GM21526 (cell line): ENCODE measurements at regions not wholly inside any gene's neighbourhood (a gene's known extent, or its start where the extent isn't known, plus 50 kb on each side); places are given as distances from the start of the nearest gene placed in this dataset.
"Not testable (repeated sequence)": the region's sequence is repeated elsewhere in the genome, so short reads cannot be mapped to it uniquely, and the experiment has no call there.

Experiments
- ATAC-seq: cut with Tn5 transposase; IDR thresholded peaks from one replicate; pipeline ENCODE4 v1.9.1; 2021; ENCODE audit warnings: moderate library complexity; ENCODE audit not compliant: unreplicated experiment, low FRiP score

- not testable (repeated sequence) for ATAC-seq
Measured at GRCh38 chr10:29363930-29364329, 75.1 kb downstream of the LYZL1 start.

- not testable (repeated sequence) for ATAC-seq
Measured at GRCh38 chr10:29366206-29366605, 77.3 kb downstream of the LYZL1 start.

- ATAC-seq, result no peak
Measured at GRCh38 chr10:29369419-29369818, 80.5 kb downstream of the LYZL1 start.

GRCh38 chr10:29370097-29371092 is 81.5 kb downstream of the LYZL1 start:
- no peak for ATAC-seq

- no peak for ATAC-seq
Measured at GRCh38 chr10:29372920-29373319, 84.0 kb downstream of the LYZL1 start.

GRCh38 chr10:29374162-29374561 is 85.3 kb downstream of the LYZL1 start:
- ATAC-seq, result no peak

- ATAC-seq, result no peak
Measured at GRCh38 chr10:29375888-29376287, 87.0 kb downstream of the LYZL1 start.

- no peak for ATAC-seq
Measured at GRCh38 chr10:29377333-29377961, 88.6 kb downstream of the LYZL1 start.

GRCh38 chr10:29378106-29378505 is 89.2 kb downstream of the LYZL1 start:
- ATAC-seq, result no peak

GRCh38 chr10:29379208-29379607 is 90.3 kb downstream of the LYZL1 start:
- no peak for ATAC-seq

GRCh38 chr10:29379777-29380598 is 91.1 kb downstream of the LYZL1 start:
- ATAC-seq, result not testable (repeated sequence)

- not testable (repeated sequence) for ATAC-seq
Measured at GRCh38 chr10:29380599-29381511, 92.0 kb downstream of the LYZL1 start.

- ATAC-seq, result peak; percentile 73
Measured at GRCh38 chr10:29386342-29386999, 97.6 kb downstream of the LYZL1 start.

GRCh38 chr10:29387269-29387668 is 98.4 kb downstream of the LYZL1 start:
- ATAC-seq, result no peak

- ATAC-seq, result not testable (repeated sequence)
Measured at GRCh38 chr10:29388112-29388511, 99.2 kb downstream of the LYZL1 start.

GRCh38 chr10:29389493-29389892 is 100.6 kb downstream of the LYZL1 start:
- no peak for ATAC-seq

- no peak for ATAC-seq
Measured at GRCh38 chr10:29389935-29390334, 101.1 kb downstream of the LYZL1 start.

GRCh38 chr10:29392376-29393021 is 103.6 kb downstream of the LYZL1 start:
- no peak for ATAC-seq
